NCI-H2081 (cell line): ENCODE measurements at regions not wholly inside any gene's neighbourhood (a gene's known extent, or its start where the extent isn't known, plus 50 kb on each side); places are given as distances from the start of the nearest gene placed in this dataset.
"Not testable (repeated sequence)": the region's sequence is repeated elsewhere in the genome, so short reads cannot be mapped to it uniquely, and the experiment has no call there.

Experiments used
- DNase-seq, 2 experiments: peaks; one replicate each; lab custom pipeline; 2025; lab: John Stamatoyannopoulos, UW

- DNase-seq: no peak
These were observed 133.1 kb upstream of the TBCA start for GRCh38 chr5:77909237-77909636.

GRCh38 chr5:77908787-77909186 lies 132.6 kb upstream of the TBCA start:
- DNase-seq: no peak

GRCh38 chr5:77907786-77908185 lies 131.6 kb upstream of the TBCA start:
- DNase-seq: no peak

GRCh38 chr5:77906806-77907205 lies 130.7 kb upstream of the TBCA start:
- DNase-seq: no peak

GRCh38 chr5:77904362-77904761 lies 128.2 kb upstream of the TBCA start:
- DNase-seq: no peak

GRCh38 chr5:77900691-77901090 lies 124.6 kb upstream of the TBCA start:
- DNase-seq: no peak

- no peak for DNase-seq
These were observed 122.2 kb upstream of the TBCA start for GRCh38 chr5:77898385-77898784.

- DNase-seq: no peak
These were observed 120.2 kb upstream of the TBCA start for GRCh38 chr5:77896338-77896737.

GRCh38 chr5:77894103-77894502 lies 118.0 kb upstream of the TBCA start:
- DNase-seq: not testable (repeated sequence)

- no peak for DNase-seq
These were observed 117.2 kb upstream of the TBCA start for GRCh38 chr5:77893225-77893860.

- no peak for DNase-seq
These were observed 116.2 kb upstream of the TBCA start for GRCh38 chr5:77892061-77893010.

- DNase-seq: no peak
These were observed 109.4 kb upstream of the TBCA start for GRCh38 chr5:77885519-77885918.

- DNase-seq: no peak
These were observed 106.6 kb upstream of the TBCA start for GRCh38 chr5:77882670-77883257.

- DNase-seq: no peak
These were observed 105.4 kb upstream of the TBCA start for GRCh38 chr5:77881528-77881927.

- DNase-seq: no peak
These were observed 101.6 kb upstream of the TBCA start for GRCh38 chr5:77877516-77878355.

GRCh38 chr5:77876862-77877502 lies 100.8 kb upstream of the TBCA start:
- DNase-seq: no peak

- DNase-seq: no peak
These were observed 100.2 kb upstream of the TBCA start for GRCh38 chr5:77876316-77876715.

- no peak for DNase-seq
These were observed 98.6 kb upstream of the TBCA start for GRCh38 chr5:77874691-77875090.

- DNase-seq: no peak
These were observed 97.1 kb upstream of the TBCA start for GRCh38 chr5:77873239-77873638.

GRCh38 chr5:77871946-77872345 lies 95.8 kb upstream of the TBCA start:
- DNase-seq: no peak

- DNase-seq: no peak
These were observed 94.9 kb upstream of the TBCA start for GRCh38 chr5:77871016-77871415.
